GM21360 (cell line): ENCODE measurements at regions not wholly inside any gene's neighbourhood (a gene's known extent, or its start where the extent isn't known, plus 50 kb on each side); places are given as distances from the start of the nearest gene placed in this dataset.

Source experiments
- ATAC-seq: cut with Tn5 transposase; IDR thresholded peaks from one replicate; pipeline ENCODE4 v1.9.1; 2021; ENCODE audit warnings: mild to moderate bottlenecking, moderate library complexity; ENCODE audit not compliant: unreplicated experiment

GRCh38 chr12:65623507-65623906 lies 200.8 kb upstream of the HMGA2 start:
- ATAC-seq, result no peak

GRCh38 chr12:65624554-65625086 lies 199.7 kb upstream of the HMGA2 start:
- ATAC-seq, result no peak

GRCh38 chr12:65628061-65628460 lies 196.2 kb upstream of the HMGA2 start:
- no peak for ATAC-seq

GRCh38 chr12:65630555-65630954 lies 193.7 kb upstream of the HMGA2 start:
- no peak for ATAC-seq

- ATAC-seq, result no peak
Measured at GRCh38 chr12:65631621-65632111, 192.6 kb upstream of the HMGA2 start.

- ATAC-seq, result no peak
Measured at GRCh38 chr12:65632131-65632855, 192.0 kb upstream of the HMGA2 start.

GRCh38 chr12:65634061-65634460 lies 190.2 kb upstream of the HMGA2 start:
- ATAC-seq, result no peak

- ATAC-seq, result no peak
Measured at GRCh38 chr12:65634626-65635331, 189.5 kb upstream of the HMGA2 start.

GRCh38 chr12:65636436-65636835 lies 187.8 kb upstream of the HMGA2 start:
- ATAC-seq, result no peak

GRCh38 chr12:65637150-65637549 lies 187.1 kb upstream of the HMGA2 start:
- no peak for ATAC-seq

- no peak for ATAC-seq
Measured at GRCh38 chr12:65637774-65638173, 186.5 kb upstream of the HMGA2 start.

- no peak for ATAC-seq
Measured at GRCh38 chr12:65638324-65638723, 186.0 kb upstream of the HMGA2 start.

- ATAC-seq, result no peak
Measured at GRCh38 chr12:65640489-65640901, 183.8 kb upstream of the HMGA2 start.

- ATAC-seq, result no peak
Measured at GRCh38 chr12:65642061-65642661, 182.1 kb upstream of the HMGA2 start.

GRCh38 chr12:65643171-65643570 lies 181.1 kb upstream of the HMGA2 start:
- no peak for ATAC-seq

GRCh38 chr12:65643595-65644386 lies 180.5 kb upstream of the HMGA2 start:
- ATAC-seq, result no peak

- ATAC-seq, result no peak
Measured at GRCh38 chr12:65646127-65646643, 178.1 kb upstream of the HMGA2 start.

- no peak for ATAC-seq
Measured at GRCh38 chr12:65647074-65647473, 177.2 kb upstream of the HMGA2 start.

GRCh38 chr12:65648461-65648860 lies 175.8 kb upstream of the HMGA2 start:
- ATAC-seq, result no peak

GRCh38 chr12:65649126-65649525 lies 175.2 kb upstream of the HMGA2 start:
- no peak for ATAC-seq

GRCh38 chr12:65651060-65651459 lies 173.2 kb upstream of the HMGA2 start:
- no peak for ATAC-seq
